ENCODE measurements at regions not wholly inside any gene's neighbourhood (a gene's known extent, or its start where the extent isn't known, plus 50 kb on each side); places are given as distances from the start of the nearest gene placed in this dataset.
"Not testable (repeated sequence)": the region's sequence is repeated elsewhere in the genome, so short reads cannot be mapped to it uniquely, and the experiment has no call there.

- DNase-seq (ENCODE audit: low spot score): no peak
These were observed 174.9 kb upstream of the ADCY2 start for GRCh38 chr5:7221041-7221440.

- DNase-seq (ENCODE audit: low spot score): no peak
These were observed 170.1 kb upstream of the ADCY2 start for GRCh38 chr5:7225826-7226225.

GRCh38 chr5:7242118-7242710 is 153.7 kb upstream of the ADCY2 start:
- DNase-seq (ENCODE audit: low spot score): no peak

- no peak for DNase-seq (ENCODE audit: low spot score)
These were observed 151.7 kb upstream of the ADCY2 start for GRCh38 chr5:7244208-7244607.

- DNase-seq (ENCODE audit: low spot score): no peak
These were observed 150.8 kb upstream of the ADCY2 start for GRCh38 chr5:7245121-7245651.

GRCh38 chr5:7246287-7246686 is 149.7 kb upstream of the ADCY2 start:
- no peak for DNase-seq (ENCODE audit: low spot score)

GRCh38 chr5:7250004-7250403 is 145.9 kb upstream of the ADCY2 start:
- DNase-seq (ENCODE audit: low spot score): no peak

- no peak for DNase-seq (ENCODE audit: low spot score)
These were observed 145.3 kb upstream of the ADCY2 start for GRCh38 chr5:7250611-7251010.

- no peak for DNase-seq (ENCODE audit: low spot score)
These were observed 144.8 kb upstream of the ADCY2 start for GRCh38 chr5:7251132-7251531.

GRCh38 chr5:7261049-7261448 is 134.9 kb upstream of the ADCY2 start:
- DNase-seq (ENCODE audit: low spot score): no peak

- DNase-seq (ENCODE audit: low spot score): no peak
These were observed 134.0 kb upstream of the ADCY2 start for GRCh38 chr5:7261900-7262299.

GRCh38 chr5:7263398-7264015 is 132.4 kb upstream of the ADCY2 start:
- DNase-seq (ENCODE audit: low spot score): not testable (repeated sequence)

GRCh38 chr5:7265776-7266175 is 130.2 kb upstream of the ADCY2 start:
- DNase-seq (ENCODE audit: low spot score): not testable (repeated sequence)

- DNase-seq (ENCODE audit: low spot score): not testable (repeated sequence)
These were observed 127.2 kb upstream of the ADCY2 start for GRCh38 chr5:7268722-7269121.

GRCh38 chr5:7269591-7270274 is 126.2 kb upstream of the ADCY2 start:
- DNase-seq (ENCODE audit: low spot score): no peak

- no peak for DNase-seq (ENCODE audit: low spot score)
These were observed 124.4 kb upstream of the ADCY2 start for GRCh38 chr5:7271435-7272084.

GRCh38 chr5:7272408-7272965 is 123.5 kb upstream of the ADCY2 start:
- DNase-seq (ENCODE audit: low spot score): no peak

GRCh38 chr5:7274203-7274602 is 121.7 kb upstream of the ADCY2 start:
- DNase-seq (ENCODE audit: low spot score): no peak

GRCh38 chr5:7289634-7290033 is 106.3 kb upstream of the ADCY2 start:
- DNase-seq (ENCODE audit: low spot score): not testable (repeated sequence)

- DNase-seq (ENCODE audit: low spot score): not testable (repeated sequence)
These were observed 98.1 kb upstream of the ADCY2 start for GRCh38 chr5:7297821-7298220.

- not testable (repeated sequence) for DNase-seq (ENCODE audit: low spot score)
These were observed 96.2 kb upstream of the ADCY2 start for GRCh38 chr5:7299731-7300130.

GRCh38 chr5:7305000-7305674 is 90.8 kb upstream of the ADCY2 start:
- not testable (repeated sequence) for DNase-seq (ENCODE audit: low spot score)
